Testis (tissue), 2 donors: ENCODE measurements at regions not wholly inside any gene's neighbourhood (a gene's known extent, or its start where the extent isn't known, plus 50 kb on each side); places are given as distances from the start of the nearest gene placed in this dataset.

ENCODE experiments used
- DNase-seq: peaks from one replicate; pipeline ENCODE4 v3.0.0-alpha.2; 2019
- H3K27ac ChIP-seq, 2 donors: fragments of 200-600 bp; sonication (generic); one replicate each; pipeline ENCODE4 v1.5.1; 2019
- H3K27me3 ChIP-seq: fragments of 200-600 bp; sonication (generic); one replicate; pipeline ENCODE4 v1.5.1; 2019
- H3K36me3 ChIP-seq: fragments of 200-600 bp; sonication (generic); one replicate; pipeline ENCODE4 v1.5.1; 2017; ENCODE audit warnings: low read depth; ENCODE audit errors: missing control alignments
- H3K4me1 ChIP-seq: fragments of 200-600 bp; sonication (generic); one replicate; pipeline ENCODE4 v1.5.1; 2019
- H3K4me3 ChIP-seq, 2 donors: fragments of 200-600 bp; sonication (generic); one replicate each; pipeline ENCODE4 v1.5.1; 2017 to 2019
- H3K9me3 ChIP-seq: fragments of 200-600 bp; sonication (generic); one replicate; pipeline ENCODE4 v1.5.1; 2017
- CTCF ChIP-seq, 3 experiments: fragments of 450-650 bp in 2 of 3; fragments of 200-600 bp in 1 of 3; sonication (generic) in 1 of 3; IDR thresholded peaks; one replicate each; pipeline ENCODE4 v1.5.1; 2016 to 2019; ENCODE audit warnings: antibody characterized with exemption in 3 of 3, mild to moderate bottlenecking in 2 of 3, moderate library complexity in 1 of 3
- POLR2A ChIP-seq: fragments of 450-650 bp; IDR thresholded peaks from one replicate; pipeline ENCODE4 v1.6.1; 2017; ENCODE audit warnings: antibody characterized with exemption, mild to moderate bottlenecking, moderate library complexity
- WGBS, 2 donors: methylation state at CpG; one replicate each; pipeline ENCODE4 v1.1.5; 2018; 5-methylcytosine and 5-hydroxymethylcytosine counted together
- intact Hi-C: fragments of 100-400 bp; cut with DNase I; formaldehyde crosslinking; loops from one replicate; pipeline ENCODE4 v1.15.1; 2023; ENCODE audit warnings: low total_unique reads

GRCh38 chr11:92888696-92889095 lies 80.8 kb upstream of the MTNR1B start:
- Histone ChIP-seq H3K4me1 (no peaks in the 10 kb centered on the region), H3K4me3 (no peak overlapping the region), H3K36me3 (no peaks in the 10 kb centered on the region), H3K27me3 (no peaks in the 10 kb centered on the region), H3K9me3 (no peaks in the 10 kb centered on the region), H3K27ac (no peak overlapping the region)
- no peak for DNase-seq
- TF ChIP-seq CTCF (IDR thresholded peaks at IDR 0.05) = no peak
- no peak for TF ChIP-seq POLR2A
- 73 to 79% methylated on average over 5 of the region's 5 CpGs for WGBS, 2 donors
- intact Hi-C loops = loop anchor here (10.0 kb wide), 1 partner anchor 674 kb away; no protein-coding TSS in a partner anchor

GRCh38 chr11:92890846-92891245 lies 78.6 kb upstream of the MTNR1B start:
- no peak overlapping the region for H3K27ac ChIP-seq
- intact Hi-C loops = no loop called here
- no peaks in the 10 kb centered on the region for H3K36me3 ChIP-seq
- no peak for DNase-seq
- H3K27me3 ChIP-seq = no peaks in the 10 kb centered on the region
- no peak for TF ChIP-seq POLR2A
- TF ChIP-seq CTCF (IDR thresholded peaks at IDR 0.05) = no peak
- no peaks in the 10 kb centered on the region for H3K4me1 ChIP-seq
- 85 to 95% methylated on average over 10 to 11 of the region's 11 CpGs for WGBS, 2 donors
- H3K9me3 ChIP-seq = no peaks in the 10 kb centered on the region
- H3K4me3 ChIP-seq = no peak overlapping the region

- Histone ChIP-seq H3K27ac (no peak overlapping the region), H3K4me1 (no peaks in the 10 kb centered on the region), H3K4me3 (no peak overlapping the region), H3K36me3 (no peaks in the 10 kb centered on the region), H3K9me3 (no peaks in the 10 kb centered on the region), H3K27me3 (no peaks in the 10 kb centered on the region)
- no peak for DNase-seq
- intact Hi-C loops = no loop called here
- no peak for TF ChIP-seq POLR2A
- TF ChIP-seq CTCF (IDR thresholded peaks at IDR 0.05) = no peak
- WGBS, 2 donors = 91 to 93% methylated on average over 4 of the region's 4 CpGs
Observed at GRCh38 chr11:92892802-92893684, 76.4 kb upstream of the MTNR1B start.

- 80 to 89% methylated on average over 3 of the region's 3 CpGs for WGBS, 2 donors
- Histone ChIP-seq H3K4me3 (no peak overlapping the region), H3K9me3 (no peaks in the 10 kb centered on the region), H3K4me1 (no peaks in the 10 kb centered on the region), H3K27ac (no peak overlapping the region), H3K27me3 (no peaks in the 10 kb centered on the region), H3K36me3 (no peaks in the 10 kb centered on the region)
- intact Hi-C loops = no loop called here
- no peak for TF ChIP-seq POLR2A
- no peak for TF ChIP-seq CTCF (IDR thresholded peaks at IDR 0.05)
- DNase-seq = no peak
Observed at GRCh38 chr11:92894197-92894596, 75.3 kb upstream of the MTNR1B start.

GRCh38 chr11:92897487-92897886 lies 72.0 kb upstream of the MTNR1B start:
- H3K4me1 ChIP-seq = no peaks in the 10 kb centered on the region
- no peaks in the 10 kb centered on the region for H3K27me3 ChIP-seq
- H3K4me3 ChIP-seq = no peak overlapping the region
- 86% methylated on average over 6 of the region's 6 CpGs for WGBS, 2 donors
- no peak for DNase-seq
- TF ChIP-seq CTCF (IDR thresholded peaks at IDR 0.05) = no peak
- no peak for TF ChIP-seq POLR2A
- H3K36me3 ChIP-seq = no peaks in the 10 kb centered on the region
- intact Hi-C loops = no loop called here
- no peaks in the 10 kb centered on the region for H3K9me3 ChIP-seq
- H3K27ac ChIP-seq = no peak overlapping the region
